HUES48 (cell line): ENCODE measurements at regions not wholly inside any gene's neighbourhood (a gene's known extent, or its start where the extent isn't known, plus 50 kb on each side); places are given as distances from the start of the nearest gene placed in this dataset.
A peak's percentile ranks its signal among the peaks of the same experiment; 100 is the strongest.
"Not testable (repeated sequence)": the region's sequence is repeated elsewhere in the genome, so short reads cannot be mapped to it uniquely, and the experiment has no call there.

Experiments used
- H3K27ac ChIP-seq: one replicate; pipeline ENCODE4 v1.7.0; 2013; ENCODE audit warnings: low read depth, low read length, inconsistent platforms
- H3K27me3 ChIP-seq: 2 replicates; pipeline ENCODE4 v1.6.1; 2013; ENCODE audit warnings: mild to moderate bottlenecking, low read length; ENCODE audit not compliant: control insufficient read depth, insufficient read depth
- H3K36me3 ChIP-seq: 2 replicates; pipeline ENCODE4 v1.6.1; 2013; ENCODE audit warnings: low read length; ENCODE audit not compliant: control insufficient read depth, insufficient read depth
- H3K4me1 ChIP-seq: 2 replicates; pipeline ENCODE4 v1.6.1; 2013; ENCODE audit warnings: mild to moderate bottlenecking, low read length; ENCODE audit not compliant: control insufficient read depth, insufficient read depth
- H3K4me3 ChIP-seq: 2 replicates; pipeline ENCODE4 v1.5.1; 2013; ENCODE audit warnings: mild to moderate bottlenecking, low read depth, low read length
- H3K9ac ChIP-seq: 2 replicates; pipeline ENCODE4 v1.6.1; 2013; ENCODE audit warnings: mild to moderate bottlenecking, low read depth, low read length, moderate library complexity
- H3K9me3 ChIP-seq: 2 replicates; pipeline ENCODE4 v1.6.1; 2013; ENCODE audit warnings: low read length; ENCODE audit not compliant: control insufficient read depth, insufficient read depth

DNA sequence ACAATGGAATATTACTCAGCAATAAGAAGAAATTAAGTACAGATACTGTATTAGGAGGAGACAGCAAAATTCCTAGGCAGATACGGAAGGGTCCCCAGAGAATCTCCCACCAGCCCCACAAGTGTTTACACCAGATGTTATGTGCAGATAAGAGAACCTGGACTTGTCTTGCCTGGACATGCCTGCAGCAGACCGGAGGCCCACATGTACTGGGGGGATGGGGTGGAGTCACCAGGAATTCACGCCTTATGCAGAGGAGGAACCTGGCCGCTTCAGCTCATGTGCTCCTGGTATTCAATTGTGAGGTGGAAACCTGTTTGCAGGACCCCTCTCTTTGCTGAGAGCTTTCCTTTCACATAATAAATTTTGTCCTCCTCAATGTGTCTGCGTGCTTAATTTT lies 586.3 kb upstream of the DEFB115 start:
- not testable (repeated sequence) for H3K9ac ChIP-seq, H3K4me3 ChIP-seq, H3K9me3 ChIP-seq, H3K4me1 ChIP-seq, H3K36me3 ChIP-seq, H3K27ac ChIP-seq, H3K27me3 ChIP-seq

DNA sequence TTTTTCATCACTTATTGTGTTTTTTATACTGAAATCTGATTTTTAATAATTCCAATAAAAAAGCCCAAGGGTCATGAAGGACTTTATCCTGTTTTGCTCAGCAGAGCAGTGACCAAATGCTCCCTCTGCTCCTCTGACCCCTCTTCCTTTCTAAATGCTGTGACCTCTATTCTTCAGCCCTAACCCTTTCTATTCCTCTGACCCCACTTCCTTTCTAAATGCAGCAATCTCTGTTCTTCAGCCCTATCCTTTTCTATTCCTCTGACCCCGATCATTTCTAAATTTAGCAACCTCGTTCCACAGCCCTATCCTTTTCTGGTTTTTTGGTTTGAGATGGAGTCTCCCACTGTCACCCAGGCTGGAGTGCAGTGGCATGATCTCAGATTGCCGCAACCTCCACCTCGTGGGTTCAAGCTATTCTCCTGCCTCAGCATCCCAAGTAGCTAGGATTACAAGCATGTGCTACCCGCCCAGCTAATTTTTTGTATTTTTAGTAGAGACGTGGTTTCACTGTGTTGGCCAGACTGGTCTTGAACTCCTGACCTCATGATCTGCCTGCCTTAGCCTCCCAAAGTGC lies 581.4 kb upstream of the DEFB115 start:
- not testable (repeated sequence) for H3K36me3 ChIP-seq, H3K27me3 ChIP-seq, H3K27ac ChIP-seq, H3K9ac ChIP-seq, H3K9me3 ChIP-seq, H3K4me1 ChIP-seq, H3K4me3 ChIP-seq

DNA sequence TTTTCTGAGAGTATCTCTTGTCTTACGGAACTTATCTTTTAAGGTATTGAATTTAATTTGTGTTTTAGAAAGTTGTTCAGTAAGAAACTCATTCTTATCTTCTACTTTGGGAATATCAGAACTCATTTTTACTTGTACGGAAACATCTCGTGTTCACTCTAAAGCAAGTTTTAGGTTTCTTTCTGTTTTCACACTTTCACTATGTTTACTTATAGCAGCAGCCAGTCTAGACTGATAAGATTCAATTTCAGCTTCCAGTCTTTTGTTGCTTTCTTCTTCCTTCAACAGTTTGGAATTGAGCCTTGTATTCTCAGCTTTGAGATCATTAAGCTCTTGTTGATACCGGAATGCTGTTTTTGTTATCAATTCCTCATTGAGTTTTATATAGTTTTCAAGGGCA lies 575.2 kb upstream of the DEFB115 start:
- H3K4me3 ChIP-seq, H3K4me1 ChIP-seq, H3K36me3 ChIP-seq, H3K9me3 ChIP-seq, H3K27ac ChIP-seq, H3K27me3 ChIP-seq, H3K9ac ChIP-seq: not testable (repeated sequence)

DNA sequence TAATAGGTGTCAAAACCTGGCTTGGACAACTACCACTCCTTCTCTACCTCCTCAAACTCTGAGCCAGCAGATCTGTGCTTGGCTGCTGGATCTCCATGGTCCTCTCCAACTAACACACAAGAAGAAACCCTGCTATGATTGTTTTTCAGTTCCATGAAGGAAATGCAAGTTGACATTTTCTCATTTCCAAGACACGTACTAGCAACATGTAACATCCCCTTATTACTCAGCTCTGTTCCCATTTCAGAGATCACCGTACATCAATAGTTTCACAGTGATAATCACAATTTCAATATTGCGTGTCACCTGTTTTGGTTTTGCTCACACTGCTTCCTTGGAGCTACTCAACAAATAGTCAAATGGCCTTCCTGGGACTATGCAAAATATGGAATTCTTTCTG lies 544.6 kb upstream of the DEFB115 start:
- not testable (repeated sequence) for H3K27me3 ChIP-seq, H3K4me3 ChIP-seq, H3K36me3 ChIP-seq, H3K9ac ChIP-seq, H3K9me3 ChIP-seq, H3K27ac ChIP-seq, H3K4me1 ChIP-seq

DNA sequence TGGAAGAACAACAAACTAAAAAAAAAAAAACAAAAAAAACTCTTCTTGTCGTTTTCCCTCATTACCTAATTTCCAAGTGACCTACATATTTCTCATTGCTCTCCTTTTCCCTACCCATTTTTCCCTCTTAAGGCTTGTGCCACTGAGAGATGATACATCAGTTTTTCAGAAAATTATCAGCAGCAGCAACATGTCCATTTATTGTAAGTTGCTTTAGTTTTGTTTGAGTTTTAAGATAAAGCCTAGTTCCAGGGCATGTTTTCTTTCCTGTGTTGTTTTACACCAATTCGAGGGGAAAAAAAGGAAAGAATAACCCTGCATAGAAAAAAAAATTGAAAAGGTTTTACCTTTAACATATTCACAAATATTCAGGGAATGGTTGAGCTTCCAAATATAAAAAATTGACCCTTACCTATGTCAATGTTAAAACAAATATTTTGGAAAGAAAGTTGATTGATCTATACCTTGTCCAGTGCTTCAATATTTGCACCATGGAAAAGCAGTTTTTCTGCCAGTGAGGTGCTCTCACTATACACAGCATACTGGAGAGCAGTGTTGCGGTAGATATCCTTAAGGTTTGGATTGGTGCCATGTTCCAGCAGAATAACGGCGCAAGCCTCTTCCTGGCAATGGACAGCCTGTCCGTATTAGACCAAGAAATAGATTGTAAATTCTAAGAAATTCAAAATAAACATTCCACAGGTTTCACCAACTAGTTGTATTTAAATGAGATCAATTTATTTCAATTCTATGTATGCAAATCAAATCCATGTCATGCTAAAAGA lies 537.9 kb upstream of the DEFB115 start:
- not testable (repeated sequence) for H3K9ac ChIP-seq, H3K27ac ChIP-seq, H3K27me3 ChIP-seq, H3K36me3 ChIP-seq, H3K4me1 ChIP-seq, H3K4me3 ChIP-seq, H3K9me3 ChIP-seq

DNA sequence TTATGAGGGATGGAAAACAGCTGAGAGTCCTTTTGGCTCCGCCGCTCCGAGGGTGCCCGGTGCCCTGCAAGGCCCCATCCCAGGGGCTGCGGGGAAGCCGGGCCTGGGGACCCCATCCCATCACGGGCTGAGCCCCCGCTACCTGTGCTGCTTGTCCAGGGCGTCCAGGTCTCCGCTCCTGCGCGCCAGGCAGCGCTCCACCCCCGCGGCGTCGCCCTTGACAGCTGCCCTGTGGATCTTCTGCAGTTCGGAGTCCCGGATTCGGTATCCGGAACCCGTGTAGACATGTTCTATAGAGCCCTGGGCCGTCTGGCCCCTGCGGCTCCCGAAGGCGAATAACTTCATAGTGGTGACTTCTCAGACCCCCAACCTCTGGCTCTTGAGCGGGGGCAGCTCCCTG lies 534.0 kb upstream of the DEFB115 start:
- H3K4me3 ChIP-seq, result peak overlapping the region; percentile 53
- H3K9ac ChIP-seq, H3K27ac ChIP-seq: not testable (repeated sequence)

DNA sequence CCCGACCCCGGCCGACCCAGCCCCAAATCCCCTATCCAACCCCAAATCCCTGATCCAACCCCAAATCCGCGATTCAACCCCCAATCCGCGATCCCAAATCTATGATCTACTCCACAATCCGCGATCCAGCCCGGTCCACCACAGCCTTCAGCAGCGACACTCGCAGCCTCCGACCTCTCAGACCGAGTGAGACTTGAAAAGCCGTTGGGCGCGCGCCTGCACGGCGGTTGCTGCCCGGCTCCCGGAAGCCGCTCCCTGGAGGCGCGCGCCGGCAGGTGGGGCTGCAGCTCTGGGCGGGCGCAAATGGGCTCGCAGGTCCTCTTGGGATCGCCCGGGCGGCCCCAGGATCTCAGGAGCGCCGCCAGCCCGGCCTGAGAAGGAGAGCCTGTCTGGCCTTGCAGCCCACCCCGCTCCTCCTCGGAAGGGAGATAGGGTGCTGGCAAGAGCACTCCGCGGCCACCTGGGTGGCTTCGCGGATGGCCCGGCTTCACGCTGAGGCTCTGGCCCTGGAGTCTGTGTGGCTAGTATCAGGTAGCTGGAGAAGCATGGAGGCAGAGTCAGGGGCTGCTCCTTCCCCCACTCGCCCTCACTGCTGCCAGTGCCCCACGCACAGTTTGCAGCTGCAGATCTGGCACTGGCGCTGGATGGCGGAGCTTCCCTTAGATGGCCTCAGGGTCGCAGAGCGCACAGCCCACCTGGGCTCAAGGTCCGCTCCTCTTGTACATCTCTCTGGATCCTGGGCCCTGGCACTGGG lies 533.4 kb upstream of the DEFB115 start:
- H3K4me3 ChIP-seq, result peak overlapping the region; percentile 53; the same call in 1 of the 2 replicates
- H3K9ac ChIP-seq, result not testable (repeated sequence)

More for the DNA sequence above, 534.0 kb upstream of the DEFB115 start:
- H3K27me3 ChIP-seq, H3K4me1 ChIP-seq, H3K9me3 ChIP-seq, H3K36me3 ChIP-seq: not testable (repeated sequence)

DNA sequence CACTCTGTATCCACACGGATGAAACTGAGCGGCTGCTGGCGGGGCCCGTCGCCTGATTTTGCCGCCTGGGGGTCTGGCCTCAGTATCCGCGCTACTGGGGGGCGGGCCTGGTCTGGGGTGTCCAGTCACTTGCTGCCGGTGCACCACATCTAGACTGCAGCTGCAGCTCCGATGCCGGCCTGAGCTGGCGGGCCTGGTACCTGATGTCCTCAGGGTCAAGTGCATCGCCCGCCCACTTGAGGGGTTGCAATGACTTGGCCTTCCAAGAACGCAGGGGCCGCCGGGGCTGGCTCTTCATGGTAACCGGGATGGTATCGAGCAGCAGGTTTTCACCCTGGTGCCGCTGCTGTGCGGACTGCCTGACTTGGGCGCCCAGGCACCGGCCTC lies 532.8 kb upstream of the DEFB115 start:
- H3K4me1 ChIP-seq, H3K36me3 ChIP-seq, H3K9me3 ChIP-seq, H3K27me3 ChIP-seq, H3K27ac ChIP-seq, H3K9ac ChIP-seq, H3K4me3 ChIP-seq: not testable (repeated sequence)

More for the DNA sequence above, 533.4 kb upstream of the DEFB115 start:
- H3K4me1 ChIP-seq, H3K27me3 ChIP-seq, H3K9me3 ChIP-seq, H3K36me3 ChIP-seq, H3K27ac ChIP-seq: not testable (repeated sequence)

DNA sequence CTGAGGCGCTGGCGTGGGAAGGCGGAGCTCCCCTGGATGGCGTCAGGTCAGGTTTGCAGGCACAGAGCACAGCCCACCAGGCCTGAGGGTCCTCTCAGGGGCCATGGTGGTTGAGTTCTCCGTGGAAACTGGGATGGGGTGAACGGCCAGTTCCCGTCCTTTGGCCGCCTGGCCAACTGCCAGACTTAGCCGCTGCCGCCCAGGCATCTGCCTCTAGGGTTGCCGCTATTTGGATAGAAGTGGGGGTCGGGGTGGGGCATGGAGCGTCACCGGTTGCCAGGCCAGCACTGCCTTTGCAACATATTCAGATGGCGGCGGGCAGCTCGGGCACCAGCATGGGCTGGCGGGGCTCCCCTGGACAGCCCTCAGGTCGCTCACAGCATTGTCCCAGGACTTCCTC lies 532.3 kb upstream of the DEFB115 start:
- H3K27ac ChIP-seq, H3K27me3 ChIP-seq, H3K4me1 ChIP-seq, H3K36me3 ChIP-seq, H3K9ac ChIP-seq, H3K4me3 ChIP-seq, H3K9me3 ChIP-seq: not testable (repeated sequence)

DNA sequence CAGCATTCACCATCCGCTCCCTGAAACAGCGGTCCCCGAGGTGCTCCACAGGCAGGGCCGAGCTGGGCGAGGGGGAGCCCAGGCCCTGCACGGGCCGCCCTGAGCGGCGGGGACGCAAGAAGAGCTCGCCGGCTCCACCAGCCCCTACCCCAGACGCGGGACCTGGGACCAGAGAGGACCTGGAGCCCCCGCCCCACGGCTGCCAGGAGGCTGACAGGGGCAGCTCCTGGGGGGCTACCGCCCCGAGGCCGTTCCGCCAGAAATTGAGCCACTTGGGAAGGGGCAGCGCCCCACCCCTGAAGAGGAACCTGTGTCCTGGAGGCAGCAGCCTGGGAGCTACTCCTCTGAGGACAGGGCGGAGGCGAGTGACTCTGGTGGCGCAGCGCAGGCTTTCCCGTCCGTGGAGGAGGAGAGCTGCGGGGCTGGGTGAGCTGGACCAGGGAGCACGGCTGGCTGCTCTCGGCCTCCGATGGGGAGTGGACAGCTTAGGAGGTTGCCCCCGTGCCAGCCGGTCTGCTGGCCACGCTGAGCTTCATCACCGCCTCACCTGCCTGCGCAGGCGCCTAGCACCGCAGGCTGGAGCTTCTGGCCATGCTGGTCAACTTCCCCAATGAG lies 529.1 kb upstream of the DEFB115 start:
- not testable (repeated sequence) for H3K27ac ChIP-seq, H3K4me1 ChIP-seq, H3K9ac ChIP-seq, H3K9me3 ChIP-seq, H3K27me3 ChIP-seq, H3K4me3 ChIP-seq, H3K36me3 ChIP-seq
